ENCODE measurements at regions not wholly inside any gene's neighbourhood (a gene's known extent, or its start where the extent isn't known, plus 50 kb on each side); places are given as distances from the start of the nearest gene placed in this dataset.

- no peak for TF ChIP-seq SUZ12 (IDR thresholded peaks at IDR 0.05; ENCODE audit: extremely low read depth, insufficient read depth, insufficient read length)
- TF ChIP-seq ZNF274 (IDR thresholded peaks at IDR 0.05; ENCODE audit: low read depth, low read length) = no peak
Observed at GRCh38 chr11:19526119-19526518, 186.5 kb upstream of the NAV2 start.
